B cell (primary cell): ENCODE measurements at regions not wholly inside any gene's neighbourhood (a gene's known extent, or its start where the extent isn't known, plus 50 kb on each side); places are given as distances from the start of the nearest gene placed in this dataset.

Experiments
- EZH2 ChIP-seq: IDR thresholded peaks from 2 replicates; pipeline ENCODE4 v1.6.1; 2012; ENCODE audit warnings: borderline replicate concordance, low read depth, mild to moderate bottlenecking, moderate library complexity, low read length; ENCODE audit not compliant: insufficient read depth, poor library complexity, severe bottlenecking
- TF ChIP-seq, protein P1 (sequence below): fragments of 200-600 bp; IDR thresholded peaks from one replicate; pipeline ENCODE4 v1.8.0; 2022; ENCODE audit warnings: antibody characterized with exemption, mild to moderate bottlenecking

DNA sequence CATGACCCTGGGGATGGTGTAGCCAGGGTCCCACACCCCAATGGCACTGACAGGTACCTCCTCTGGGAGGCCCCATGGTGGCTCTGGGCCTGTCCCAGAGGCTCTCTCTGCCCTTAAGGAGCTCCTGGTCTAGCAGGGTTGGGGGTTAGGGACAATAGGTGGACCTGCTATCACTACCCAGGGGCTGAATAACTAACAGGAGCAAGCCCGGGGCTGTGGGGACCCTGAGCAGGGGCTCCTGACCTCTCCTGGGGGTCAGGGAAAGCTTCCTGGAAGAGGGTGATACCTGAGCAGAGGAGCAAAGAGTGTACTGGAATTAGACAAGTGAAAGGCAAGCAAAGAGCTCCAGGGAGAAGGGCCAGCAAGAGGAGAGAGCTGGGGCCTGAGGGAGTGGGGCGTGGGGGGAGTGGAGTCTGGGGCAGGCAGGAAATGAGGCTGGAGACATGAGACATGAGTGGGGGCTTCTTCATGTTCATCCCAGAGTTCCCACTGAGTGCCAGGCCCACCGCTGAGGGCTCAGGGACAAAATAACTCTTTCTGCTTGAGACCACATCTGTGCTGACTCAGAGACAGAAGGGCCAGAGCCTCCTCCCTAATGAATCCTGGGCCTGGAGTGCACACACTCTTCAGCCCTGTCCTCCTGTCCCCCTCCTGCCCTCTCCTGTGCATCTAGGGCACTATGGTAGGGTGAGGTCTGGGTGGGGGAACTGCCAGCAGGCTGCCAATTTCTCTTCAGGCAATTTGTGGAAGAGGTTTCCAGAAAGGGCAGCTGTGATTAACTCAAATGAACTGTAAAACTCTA, 517.6 kb downstream of the PTPRU start:
- TF ChIP-seq, protein P1, sequence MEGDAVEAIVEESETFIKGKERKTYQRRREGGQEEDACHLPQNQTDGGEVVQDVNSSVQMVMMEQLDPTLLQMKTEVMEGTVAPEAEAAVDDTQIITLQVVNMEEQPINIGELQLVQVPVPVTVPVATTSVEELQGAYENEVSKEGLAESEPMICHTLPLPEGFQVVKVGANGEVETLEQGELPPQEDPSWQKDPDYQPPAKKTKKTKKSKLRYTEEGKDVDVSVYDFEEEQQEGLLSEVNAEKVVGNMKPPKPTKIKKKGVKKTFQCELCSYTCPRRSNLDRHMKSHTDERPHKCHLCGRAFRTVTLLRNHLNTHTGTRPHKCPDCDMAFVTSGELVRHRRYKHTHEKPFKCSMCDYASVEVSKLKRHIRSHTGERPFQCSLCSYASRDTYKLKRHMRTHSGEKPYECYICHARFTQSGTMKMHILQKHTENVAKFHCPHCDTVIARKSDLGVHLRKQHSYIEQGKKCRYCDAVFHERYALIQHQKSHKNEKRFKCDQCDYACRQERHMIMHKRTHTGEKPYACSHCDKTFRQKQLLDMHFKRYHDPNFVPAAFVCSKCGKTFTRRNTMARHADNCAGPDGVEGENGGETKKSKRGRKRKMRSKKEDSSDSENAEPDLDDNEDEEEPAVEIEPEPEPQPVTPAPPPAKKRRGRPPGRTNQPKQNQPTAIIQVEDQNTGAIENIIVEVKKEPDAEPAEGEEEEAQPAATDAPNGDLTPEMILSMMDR = no peak
- no peak for TF ChIP-seq EZH2
